HEK293 (cell line): ENCODE measurements at regions not wholly inside any gene's neighbourhood (a gene's known extent, or its start where the extent isn't known, plus 50 kb on each side); places are given as distances from the start of the nearest gene placed in this dataset.

Experiments used
- CTCF ChIA-PET: fragments of 350-600 bp; formaldehyde crosslinking; extraction: SDS; loops from one replicate; lab custom pipeline; 2021; ENCODE audit warnings: antibody characterized with exemption; lab: Yijun Ruan, JAX
- POLR2A ChIA-PET: fragments of 300-600 bp; formaldehyde crosslinking; extraction: SDS; loops from one replicate; lab custom pipeline; 2020; ENCODE audit warnings: antibody characterized with exemption, inconsistent platforms; lab: Yijun Ruan, JAX
- H3K27ac ChIP-seq: fragments of 200-500 bp; sonication (Bioruptor generic); 2 replicates; pipeline ENCODE4 v1.5.1; 2014; ENCODE audit warnings: low read depth, low read length, control low read depth, inconsistent platforms; ENCODE audit errors: extremely low read depth
- H3K36me3 ChIP-seq, 2 experiments: fragments of 200-500 bp in 1 of 2; sonication (Bioruptor generic) in 1 of 2; 1 replicate in 1 of 2; 2 replicates in 1 of 2; pipeline ENCODE4 v1.5.1; 2014 to 2017; ENCODE audit warnings: inconsistent platforms in 2 of 2, low read length in 2 of 2; ENCODE audit not compliant: control insufficient read depth in 2 of 2, insufficient read depth in 1 of 2
- H3K4me1 ChIP-seq: fragments of 200-500 bp; sonication (Bioruptor generic); 2 replicates; pipeline ENCODE4 v1.5.1; 2014; ENCODE audit warnings: mild to moderate bottlenecking, low read length, inconsistent platforms; ENCODE audit not compliant: control insufficient read depth, insufficient read depth
- H3K4me3 ChIP-seq: 2 replicates; pipeline ENCODE4 v1.5.1; 2011; ENCODE audit warnings: low read depth, mild to moderate bottlenecking, control low read depth, low read length, moderate library complexity
- H3K9me3 ChIP-seq: fragments of 200-500 bp; sonication (Bioruptor generic); 2 replicates; pipeline ENCODE4 v1.5.1; 2014; ENCODE audit warnings: low read depth, low read length, inconsistent platforms; ENCODE audit not compliant: control insufficient read depth, insufficient read depth
- HOXA7 ChIP-seq: sonication (generic); formaldehyde crosslinking; IDR thresholded peaks from 2 replicates; pipeline ENCODE4 v1.8.1; 2022; ENCODE audit warnings: missing genetic modification reagents, borderline replicate concordance
- HOXD13 ChIP-seq: sonication (generic); formaldehyde crosslinking; IDR thresholded peaks from 2 replicates; pipeline ENCODE4 v1.8.0; 2022; ENCODE audit warnings: missing genetic modification reagents, borderline replicate concordance
- OSR2 ChIP-seq: fragments of 450-650 bp; formaldehyde crosslinking; IDR thresholded peaks from 2 replicates; pipeline ENCODE4 v1.5.1; 2016; ENCODE audit warnings: missing biosample characterization, missing genetic modification characterization
- PRDM1 ChIP-seq: fragments of 450-650 bp; formaldehyde crosslinking; IDR thresholded peaks from 2 replicates; pipeline ENCODE4; 2016; ENCODE audit warnings: missing biosample characterization, missing genetic modification characterization
- ZBTB21 ChIP-seq: fragments of 450-650 bp; formaldehyde crosslinking; IDR thresholded peaks from 2 replicates; pipeline ENCODE4 v1.5.1; 2017; ENCODE audit warnings: missing biosample characterization, missing genetic modification characterization
- ZNF10 ChIP-seq: fragments of 450-650 bp; formaldehyde crosslinking; IDR thresholded peaks from 2 replicates; pipeline ENCODE4 v1.5.1; 2017; ENCODE audit warnings: missing biosample characterization, missing genetic modification characterization
- ZNF169 ChIP-seq: fragments of 450-650 bp; formaldehyde crosslinking; IDR thresholded peaks from 2 replicates; pipeline ENCODE4 v1.5.1; 2016; ENCODE audit warnings: missing biosample characterization, missing genetic modification characterization
- ZNF221 ChIP-seq: fragments of 450-650 bp; formaldehyde crosslinking; IDR thresholded peaks from 2 replicates; pipeline ENCODE4 v1.5.1; 2017; ENCODE audit warnings: missing biosample characterization, missing genetic modification characterization, borderline replicate concordance
- ZNF302 ChIP-seq: fragments of 450-650 bp; formaldehyde crosslinking; IDR thresholded peaks from 2 replicates; pipeline ENCODE4 v1.5.1; 2016; ENCODE audit warnings: missing biosample characterization, missing genetic modification characterization, low read depth
- ZNF391 ChIP-seq: fragments of 450-650 bp; formaldehyde crosslinking; IDR thresholded peaks from 2 replicates; pipeline ENCODE4 v1.5.1; 2016; ENCODE audit warnings: low read depth, missing biosample characterization, missing genetic modification characterization, borderline replicate concordance
- ZNF548 ChIP-seq: fragments of 450-650 bp; formaldehyde crosslinking; IDR thresholded peaks from 2 replicates; pipeline ENCODE4 v1.5.1; 2016; ENCODE audit warnings: missing biosample characterization, missing genetic modification characterization
- ZNF555 ChIP-seq: fragments of 450-650 bp; formaldehyde crosslinking; conservative IDR thresholded peaks from 2 replicates; pipeline ENCODE4 v1.5.1; 2017; ENCODE audit warnings: missing biosample characterization, mild to moderate bottlenecking, missing genetic modification characterization, inconsistent platforms
- ZNF624 ChIP-seq: fragments of 450-650 bp; formaldehyde crosslinking; IDR thresholded peaks from 2 replicates; pipeline ENCODE4 v1.5.1; 2017; ENCODE audit warnings: missing biosample characterization, missing genetic modification characterization
- ZNF658 ChIP-seq: fragments of 450-650 bp; formaldehyde crosslinking; IDR thresholded peaks from 2 replicates; pipeline ENCODE4; 2016; ENCODE audit warnings: missing biosample characterization, missing genetic modification characterization
- ZNF677 ChIP-seq: fragments of 450-650 bp; IDR thresholded peaks from 2 replicates; pipeline ENCODE4 v1.5.0; 2018; ENCODE audit warnings: missing biosample characterization, mild to moderate bottlenecking, missing genetic modification characterization, moderate library complexity
- ZNF768 ChIP-seq: fragments of 450-650 bp; formaldehyde crosslinking; IDR thresholded peaks from 2 replicates; pipeline ENCODE4 v1.5.1; 2018; ENCODE audit warnings: missing biosample characterization, mild to moderate bottlenecking, missing genetic modification characterization
- ZNF837 ChIP-seq: fragments of 450-650 bp; formaldehyde crosslinking; IDR thresholded peaks from 2 replicates; pipeline ENCODE4 v1.5.1; 2016; ENCODE audit warnings: missing biosample characterization, missing genetic modification characterization
- ZNF843 ChIP-seq: fragments of 450-650 bp; formaldehyde crosslinking; IDR thresholded peaks from 2 replicates; pipeline ENCODE4 v1.5.1; 2016; ENCODE audit warnings: missing biosample characterization, missing genetic modification characterization
- ZSCAN16 ChIP-seq: fragments of 450-650 bp; formaldehyde crosslinking; IDR thresholded peaks from 2 replicates; pipeline ENCODE4 v1.5.1; 2016; ENCODE audit warnings: missing biosample characterization, missing genetic modification characterization
- ZSCAN30 ChIP-seq: fragments of 450-650 bp; IDR thresholded peaks from 2 replicates; pipeline ENCODE4 v1.5.1; 2018; ENCODE audit warnings: missing biosample characterization, mild to moderate bottlenecking, missing genetic modification characterization, moderate library complexity
- ZXDB ChIP-seq: fragments of 450-650 bp; formaldehyde crosslinking; IDR thresholded peaks from 2 replicates; pipeline ENCODE4 v1.5.1; 2016; ENCODE audit warnings: missing biosample characterization, missing genetic modification characterization
- TF ChIP-seq, protein P1 (sequence below): fragments of 450-650 bp; formaldehyde crosslinking; IDR thresholded peaks from 2 replicates; pipeline ENCODE4 v1.5.1; 2017; ENCODE audit warnings: missing biosample characterization, missing genetic modification characterization
- TF ChIP-seq, protein P2 (sequence below): fragments of 450-650 bp; formaldehyde crosslinking; IDR thresholded peaks from 2 replicates; pipeline ENCODE4 v1.5.1; 2016; ENCODE audit warnings: missing biosample characterization, missing genetic modification characterization
- TF ChIP-seq, protein P3 (sequence below): fragments of 450-650 bp; formaldehyde crosslinking; IDR thresholded peaks from 2 replicates; pipeline ENCODE4 v1.5.1; 2017; ENCODE audit warnings: missing biosample characterization, missing genetic modification characterization
- TF ChIP-seq, protein P4 (sequence below): fragments of 450-650 bp; formaldehyde crosslinking; IDR thresholded peaks from 2 replicates; pipeline ENCODE4 v1.5.1; 2016; ENCODE audit warnings: missing biosample characterization, missing genetic modification characterization
- TF ChIP-seq, protein P5 (sequence below): fragments of 450-650 bp; formaldehyde crosslinking; IDR thresholded peaks from 2 replicates; pipeline ENCODE4 v1.5.1; 2016; ENCODE audit warnings: missing biosample characterization, missing genetic modification characterization

DNA sequence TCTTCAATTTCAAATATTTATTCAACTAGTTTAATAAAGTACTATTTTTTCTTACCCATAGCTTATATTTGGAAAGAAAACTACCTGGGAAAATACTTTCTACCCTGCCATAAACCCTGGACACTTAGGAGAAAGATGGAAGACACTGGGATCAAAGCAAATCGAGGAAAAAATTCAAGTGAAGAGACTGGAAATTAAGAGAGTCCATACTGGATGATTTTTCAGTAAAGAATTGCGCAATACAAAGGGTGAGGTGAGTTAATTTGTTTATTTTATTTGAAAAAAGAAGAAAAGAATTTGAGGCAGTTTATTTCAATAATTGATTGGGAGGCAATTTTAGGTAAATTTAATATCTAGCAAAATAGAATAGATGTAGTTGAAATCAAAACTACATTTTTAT lies 331.8 kb upstream of the ITGA1 start:
- ChIA-PET CTCF (no interaction called here), POLR2A (no interaction called here)
- Histone ChIP-seq H3K9me3 (no peaks in the 10 kb centered on the region), H3K36me3 (no peaks in the 10 kb centered on the region), H3K4me1 (no peaks in the 10 kb centered on the region), H3K27ac (no peak overlapping the region), H3K4me3 (no peak overlapping the region)
- no peak for TF ChIP-seq ZNF677 (tag by site-specific recombination)
- no peak for TF ChIP-seq ZNF555
- no peak for TF ChIP-seq ZNF843
- no peak for TF ChIP-seq ZXDB (tag by site-specific recombination)
- TF ChIP-seq, protein P1, sequence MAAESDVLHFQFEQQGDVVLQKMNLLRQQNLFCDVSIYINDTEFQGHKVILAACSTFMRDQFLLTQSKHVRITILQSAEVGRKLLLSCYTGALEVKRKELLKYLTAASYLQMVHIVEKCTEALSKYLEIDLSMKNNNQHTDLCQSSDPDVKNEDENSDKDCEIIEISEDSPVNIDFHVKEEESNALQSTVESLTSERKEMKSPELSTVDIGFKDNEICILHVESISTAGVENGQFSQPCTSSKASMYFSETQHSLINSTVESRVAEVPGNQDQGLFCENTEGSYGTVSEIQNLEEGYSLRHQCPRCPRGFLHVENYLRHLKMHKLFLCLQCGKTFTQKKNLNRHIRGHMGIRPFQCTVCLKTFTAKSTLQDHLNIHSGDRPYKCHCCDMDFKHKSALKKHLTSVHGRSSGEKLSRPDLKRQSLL, result no peak
- TF ChIP-seq, protein P2, sequence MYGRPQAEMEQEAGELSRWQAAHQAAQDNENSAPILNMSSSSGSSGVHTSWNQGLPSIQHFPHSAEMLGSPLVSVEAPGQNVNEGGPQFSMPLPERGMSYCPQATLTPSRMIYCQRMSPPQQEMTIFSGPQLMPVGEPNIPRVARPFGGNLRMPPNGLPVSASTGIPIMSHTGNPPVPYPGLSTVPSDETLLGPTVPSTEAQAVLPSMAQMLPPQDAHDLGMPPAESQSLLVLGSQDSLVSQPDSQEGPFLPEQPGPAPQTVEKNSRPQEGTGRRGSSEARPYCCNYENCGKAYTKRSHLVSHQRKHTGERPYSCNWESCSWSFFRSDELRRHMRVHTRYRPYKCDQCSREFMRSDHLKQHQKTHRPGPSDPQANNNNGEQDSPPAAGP (tag by site-specific recombination), result no peak
- no peak for TF ChIP-seq ZNF10
- TF ChIP-seq HOXA7 (CRISPR knock-in tag), result no peak
- TF ChIP-seq ZNF169 (tag by site-specific recombination), result no peak
- TF ChIP-seq ZBTB21 (tag by site-specific recombination), result no peak
- no peak for TF ChIP-seq ZSCAN16 (tag by site-specific recombination)
- TF ChIP-seq, protein P3, sequence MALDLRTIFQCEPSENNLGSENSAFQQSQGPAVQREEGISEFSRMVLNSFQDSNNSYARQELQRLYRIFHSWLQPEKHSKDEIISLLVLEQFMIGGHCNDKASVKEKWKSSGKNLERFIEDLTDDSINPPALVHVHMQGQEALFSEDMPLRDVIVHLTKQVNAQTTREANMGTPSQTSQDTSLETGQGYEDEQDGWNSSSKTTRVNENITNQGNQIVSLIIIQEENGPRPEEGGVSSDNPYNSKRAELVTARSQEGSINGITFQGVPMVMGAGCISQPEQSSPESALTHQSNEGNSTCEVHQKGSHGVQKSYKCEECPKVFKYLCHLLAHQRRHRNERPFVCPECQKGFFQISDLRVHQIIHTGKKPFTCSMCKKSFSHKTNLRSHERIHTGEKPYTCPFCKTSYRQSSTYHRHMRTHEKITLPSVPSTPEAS (tag by site-specific recombination), result no peak
- TF ChIP-seq ZNF658 (tag by site-specific recombination), result no peak
- TF ChIP-seq, protein P4, sequence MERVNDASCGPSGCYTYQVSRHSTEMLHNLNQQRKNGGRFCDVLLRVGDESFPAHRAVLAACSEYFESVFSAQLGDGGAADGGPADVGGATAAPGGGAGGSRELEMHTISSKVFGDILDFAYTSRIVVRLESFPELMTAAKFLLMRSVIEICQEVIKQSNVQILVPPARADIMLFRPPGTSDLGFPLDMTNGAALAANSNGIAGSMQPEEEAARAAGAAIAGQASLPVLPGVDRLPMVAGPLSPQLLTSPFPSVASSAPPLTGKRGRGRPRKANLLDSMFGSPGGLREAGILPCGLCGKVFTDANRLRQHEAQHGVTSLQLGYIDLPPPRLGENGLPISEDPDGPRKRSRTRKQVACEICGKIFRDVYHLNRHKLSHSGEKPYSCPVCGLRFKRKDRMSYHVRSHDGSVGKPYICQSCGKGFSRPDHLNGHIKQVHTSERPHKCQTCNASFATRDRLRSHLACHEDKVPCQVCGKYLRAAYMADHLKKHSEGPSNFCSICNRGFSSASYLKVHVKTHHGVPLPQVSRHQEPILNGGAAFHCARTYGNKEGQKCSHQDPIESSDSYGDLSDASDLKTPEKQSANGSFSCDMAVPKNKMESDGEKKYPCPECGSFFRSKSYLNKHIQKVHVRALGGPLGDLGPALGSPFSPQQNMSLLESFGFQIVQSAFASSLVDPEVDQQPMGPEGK, result no peak
- TF ChIP-seq ZNF391 (tag by site-specific recombination), result no peak
- TF ChIP-seq OSR2 (tag by site-specific recombination), result no peak

DNA sequence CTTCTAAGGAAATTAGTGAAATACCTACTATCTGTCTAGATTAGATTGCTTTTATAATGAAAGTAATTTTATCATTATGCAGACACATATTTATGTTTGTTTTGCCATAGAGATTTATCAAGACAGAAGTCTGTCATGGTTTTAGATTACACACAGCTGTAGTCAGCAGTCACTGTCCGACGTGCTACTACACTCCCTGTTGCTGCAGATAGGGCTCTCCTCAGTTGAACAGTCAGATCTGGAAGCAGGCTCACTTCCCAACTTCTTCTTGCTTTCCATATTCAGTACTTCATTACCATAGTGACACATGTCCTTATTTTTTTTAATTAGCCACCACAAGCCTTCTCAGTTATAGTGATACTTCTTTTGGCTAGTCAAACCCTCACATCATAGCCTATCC lies 329.9 kb upstream of the ITGA1 start:
- Histone ChIP-seq H3K4me1 (no peaks in the 10 kb centered on the region), H3K36me3 (no peaks in the 10 kb centered on the region), H3K9me3 (no peaks in the 10 kb centered on the region), H3K27ac (no peak overlapping the region), H3K4me3 (no peak overlapping the region)
- TF ChIP-seq ZNF837 (no peak), ZNF548 (tag by site-specific recombination) (no peak), ZNF624 (tag by site-specific recombination) (no peak), HOXD13 (CRISPR knock-in tag) (no peak), ZSCAN30 (tag by site-specific recombination) (no peak), ZNF768 (tag by site-specific recombination) (no peak), PRDM1 (tag by site-specific recombination) (no peak), ZNF302 (tag by site-specific recombination) (no peak), ZNF221 (tag by site-specific recombination) (no peak)
- TF ChIP-seq, protein P5, sequence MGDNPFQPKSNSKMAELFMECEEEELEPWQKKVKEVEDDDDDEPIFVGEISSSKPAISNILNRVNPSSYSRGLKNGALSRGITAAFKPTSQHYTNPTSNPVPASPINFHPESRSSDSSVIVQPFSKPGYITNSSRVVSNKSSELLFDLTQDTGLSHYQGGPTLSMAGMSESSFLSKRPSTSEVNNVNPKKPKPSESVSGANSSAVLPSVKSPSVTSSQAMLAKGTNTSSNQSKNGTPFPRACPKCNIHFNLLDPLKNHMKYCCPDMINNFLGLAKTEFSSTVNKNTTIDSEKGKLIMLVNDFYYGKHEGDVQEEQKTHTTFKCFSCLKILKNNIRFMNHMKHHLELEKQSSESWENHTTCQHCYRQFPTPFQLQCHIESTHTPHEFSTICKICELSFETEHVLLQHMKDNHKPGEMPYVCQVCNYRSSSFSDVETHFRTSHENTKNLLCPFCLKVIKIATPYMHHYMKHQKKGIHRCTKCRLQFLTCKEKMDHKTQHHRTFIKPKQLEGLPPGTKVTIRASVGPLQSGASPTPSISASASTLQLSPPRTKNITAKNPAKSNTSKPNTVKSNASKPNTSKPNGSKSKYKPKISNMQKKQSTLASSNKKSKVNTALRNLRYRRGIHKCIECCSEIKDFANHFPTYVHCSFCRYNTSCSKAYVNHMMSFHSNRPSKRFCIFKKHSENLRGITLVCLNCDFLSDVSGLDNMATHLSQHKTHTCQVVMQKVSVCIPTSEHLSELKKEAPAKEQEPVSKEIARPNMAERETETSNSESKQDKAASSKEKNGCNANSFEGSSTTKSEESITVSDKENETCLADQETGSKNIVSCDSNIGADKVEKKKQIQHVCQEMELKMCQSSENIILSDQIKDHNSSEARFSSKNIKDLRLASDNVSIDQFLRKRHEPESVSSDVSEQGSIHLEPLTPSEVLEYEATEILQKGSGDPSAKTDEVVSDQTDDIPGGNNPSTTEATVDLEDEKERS (tag by site-specific recombination), result no peak
- CTCF ChIA-PET, result no interaction called here
- POLR2A ChIA-PET, result no interaction called here
